B cell (primary cell): ENCODE measurements at regions not wholly inside any gene's neighbourhood (a gene's known extent, or its start where the extent isn't known, plus 50 kb on each side); places are given as distances from the start of the nearest gene placed in this dataset.

Experiments
- ATAC-seq: fragments of 200-7000 bp; cut with Tn5 transposase; one replicate; pipeline ENCODE4 v1.10.0; 2021; ENCODE audit warnings: low read depth, mild to moderate bottlenecking, moderate number of reproducible peaks, moderate library complexity
- CTCF ChIA-PET: fragments of 350-600 bp; sonication (Branson Sonifier 250); formaldehyde crosslinking; loops from one replicate; lab custom pipeline; 2021; ENCODE audit warnings: antibody characterized with exemption, inconsistent platforms; lab: Charles Lee
- POLR2A ChIA-PET: fragments of 350-600 bp; sonication (Branson Sonifier 250); formaldehyde crosslinking; loops from one replicate; lab custom pipeline; 2021; ENCODE audit warnings: antibody characterized with exemption; lab: Charles Lee
- DNase-seq: peaks from one replicate; pipeline ENCODE4 v3.0.0; 2013
- H2AFZ ChIP-seq: 2 replicates; pipeline ENCODE4 v1.6.1; 2012; ENCODE audit warnings: mild to moderate bottlenecking, low read depth, low read length; ENCODE audit not compliant: insufficient read depth, poor library complexity, severe bottlenecking
- H3K27ac ChIP-seq, 2 donors: 1 replicate in 1 of 2; 2 replicates in 1 of 2; pipeline ENCODE4 v1.5.1; 2012 to 2013; ENCODE audit warnings: low read length in 2 of 2, mild to moderate bottlenecking in 2 of 2, moderate library complexity in 1 of 2
- H3K27me3 ChIP-seq, 4 experiments: fragments of 200-600 bp in 1 of 4; sonication (generic) in 1 of 4; replicated peaks in 1 of 4; 1 replicate in 2 of 4; 2 replicates in 2 of 4; pipeline versions ENCODE4 v1.6.1 to v1.7.0; 2013 to 2016; ENCODE audit warnings: low read length in 3 of 4, mild to moderate bottlenecking in 2 of 4, mixed read lengths in 1 of 4, moderate library complexity in 1 of 4; ENCODE audit not compliant: insufficient read depth in 4 of 4, control insufficient read depth in 3 of 4; ENCODE audit errors: control extremely low read depth in 1 of 4
- H3K36me3 ChIP-seq, 2 experiments: replicated peaks in 1 of 2; 1 replicate in 1 of 2; 2 replicates in 1 of 2; pipeline versions ENCODE4 v1.6.1 to v1.7.1; 2013; ENCODE audit warnings: low read length in 1 of 2; ENCODE audit not compliant: insufficient read depth in 2 of 2, control insufficient read depth in 1 of 2; ENCODE audit errors: control extremely low read depth in 1 of 2, extremely low read depth in 1 of 2
- H3K4me1 ChIP-seq, 2 donors: fragments of 200-600 bp in 1 of 2; sonication (generic) in 1 of 2; 1 replicate in 1 of 2; 2 replicates in 1 of 2; pipeline versions ENCODE4 v1.5.1 to v1.6.1; 2013 to 2017; ENCODE audit warnings: low read length in 2 of 2; ENCODE audit not compliant: control insufficient read depth in 2 of 2, insufficient read depth in 2 of 2
- H3K4me2 ChIP-seq: replicated peaks from 2 replicates; pipeline ENCODE3; 2012; ENCODE audit warnings: mild to moderate bottlenecking, low read depth, low read length; ENCODE audit not compliant: poor library complexity, severe bottlenecking
- H3K4me3 ChIP-seq, 5 experiments: fragments of 200-600 bp in 1 of 5; sonication (generic) in 1 of 5; 1 replicate in 3 of 5; 2 replicates in 2 of 5; pipeline versions ENCODE4 v1.5.1 to v1.7.0; 2011 to 2016; ENCODE audit warnings: low read length in 4 of 5, mild to moderate bottlenecking in 4 of 5, low read depth in 2 of 5, control low read depth in 1 of 5, moderate library complexity in 1 of 5; ENCODE audit not compliant: insufficient read depth in 1 of 5; ENCODE audit errors: control extremely low read depth in 1 of 5, extremely low read depth in 1 of 5
- H3K79me2 ChIP-seq: fragments of 200-600 bp; sonication (generic); one replicate; pipeline ENCODE4 v1.6.0; 2016; ENCODE audit warnings: low read length; ENCODE audit not compliant: control insufficient read depth, insufficient read depth
- H3K9ac ChIP-seq: fragments of 200-600 bp; sonication (generic); 2 replicates; pipeline ENCODE4 v1.6.1; 2017; ENCODE audit warnings: mild to moderate bottlenecking, low read length, moderate library complexity
- H3K9me3 ChIP-seq, 3 donors: one replicate each; pipeline versions ENCODE4 v1.6.1 to v1.7.1; 2013; ENCODE audit warnings: low read length in 2 of 3; ENCODE audit not compliant: control insufficient read depth in 2 of 3, insufficient read depth in 1 of 3; ENCODE audit errors: control extremely low read depth in 1 of 3
- H4K20me1 ChIP-seq: 2 replicates; pipeline ENCODE4 v1.6.0; 2012; ENCODE audit warnings: mild to moderate bottlenecking, low read length; ENCODE audit not compliant: insufficient read depth, control insufficient read depth, poor library complexity, severe bottlenecking
- H3K27ac Mint-ChIP-seq: one replicate; pipeline ENCODE4 v1.8.0; 2021; ENCODE audit warnings: mixed read lengths
- H3K27me3 Mint-ChIP-seq: one replicate; pipeline ENCODE4 v1.8.0; 2021; ENCODE audit warnings: mixed read lengths
- H3K4me1 Mint-ChIP-seq: one replicate; pipeline ENCODE4 v1.8.0; 2021; ENCODE audit warnings: mixed read lengths
- H3K4me3 Mint-ChIP-seq: one replicate; pipeline ENCODE4 v1.8.0; 2021; ENCODE audit warnings: mixed read lengths
- H3K9me3 Mint-ChIP-seq: one replicate; pipeline ENCODE4 v1.8.0; 2022; ENCODE audit warnings: mixed read lengths; ENCODE audit not compliant: insufficient read depth
- EZH2 ChIP-seq: IDR thresholded peaks from 2 replicates; pipeline ENCODE4 v1.6.1; 2012; ENCODE audit warnings: borderline replicate concordance, low read depth, mild to moderate bottlenecking, moderate library complexity, low read length; ENCODE audit not compliant: insufficient read depth, poor library complexity, severe bottlenecking
- WGBS: methylation state at CpG from one replicate; pipeline ENCODE4 v1.1.5; 2013; ENCODE audit warnings: missing lambda C conversion rate; ENCODE audit not compliant: insufficient coverage; 5-methylcytosine and 5-hydroxymethylcytosine counted together
- intact Hi-C: fragments of 100-400 bp; cut with micrococcal nuclease; formaldehyde crosslinking; loops from one replicate; pipeline ENCODE4 v1.10.0; 2022
- TF ChIP-seq, protein P1 (sequence below): fragments of 200-600 bp; IDR thresholded peaks from one replicate; pipeline ENCODE4 v1.8.0; 2022; ENCODE audit warnings: antibody characterized with exemption, mild to moderate bottlenecking

DNA sequence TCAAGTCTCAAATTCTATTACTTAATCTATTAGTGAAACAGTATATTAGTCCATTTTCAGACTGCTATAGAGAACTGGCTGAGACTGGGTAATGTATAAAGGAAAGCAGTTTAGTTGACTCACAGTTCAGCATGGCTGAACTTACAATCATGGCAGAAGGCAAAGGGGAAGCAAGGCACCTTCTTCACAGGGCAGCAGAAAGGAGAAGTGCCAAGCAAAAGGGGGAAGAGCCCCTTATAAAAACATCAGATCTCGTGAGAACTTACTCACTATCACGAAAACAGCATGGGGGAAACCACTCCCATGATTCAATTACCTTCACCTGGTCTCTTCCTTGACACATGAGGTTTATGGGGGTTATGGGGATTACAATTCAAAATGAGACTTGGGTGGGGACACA, 67.9 kb upstream of the CHSY3 start:
- H3K9me3 Mint-ChIP-seq, result peaks cover 1% of the 10 kb centered on the region

DNA sequence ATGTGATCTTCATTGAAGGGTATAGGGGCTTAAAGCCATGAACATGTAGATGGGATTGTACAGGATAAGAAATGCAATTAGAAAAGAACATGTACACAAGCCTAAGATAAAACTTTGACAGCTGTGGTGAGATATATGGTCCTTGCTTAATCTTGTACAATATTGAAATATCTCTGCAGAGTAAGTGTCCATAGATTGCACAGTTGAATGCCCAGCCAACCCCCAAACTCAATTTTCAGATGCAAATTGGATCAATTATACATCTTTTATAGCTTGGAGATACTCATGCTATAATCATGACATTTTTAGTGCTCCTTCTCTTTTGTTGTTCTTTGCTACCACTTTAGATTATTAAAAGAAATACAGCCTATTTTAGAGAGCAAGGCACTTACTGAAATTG, 59.5 kb upstream of the CHSY3 start:
- no peaks in the 10 kb centered on the region for H3K9me3 ChIP-seq
- Mint-ChIP-seq H3K27ac (no peak overlapping the region), H3K9me3 (no peaks in the 10 kb centered on the region), H3K27me3 (peaks cover 3% of the 10 kb centered on the region), H3K4me1 (no peaks in the 10 kb centered on the region), H3K4me3 (no peak overlapping the region)
- ChIA-PET CTCF (interaction anchor here (1.1 to 1.3 kb wide), 2 partner anchors 9 kb away, joined by 3 to 4 read pairs; no protein-coding TSS in a partner anchor), POLR2A (no interaction called here)
- H3K4me2 ChIP-seq, result no peak overlapping the region
- H3K79me2 ChIP-seq, result no peaks in the 10 kb centered on the region
- intact Hi-C loops, result no loop called here
- no peak overlapping the region for H2AFZ ChIP-seq
- no peak for TF ChIP-seq EZH2
- TF ChIP-seq, protein P1, sequence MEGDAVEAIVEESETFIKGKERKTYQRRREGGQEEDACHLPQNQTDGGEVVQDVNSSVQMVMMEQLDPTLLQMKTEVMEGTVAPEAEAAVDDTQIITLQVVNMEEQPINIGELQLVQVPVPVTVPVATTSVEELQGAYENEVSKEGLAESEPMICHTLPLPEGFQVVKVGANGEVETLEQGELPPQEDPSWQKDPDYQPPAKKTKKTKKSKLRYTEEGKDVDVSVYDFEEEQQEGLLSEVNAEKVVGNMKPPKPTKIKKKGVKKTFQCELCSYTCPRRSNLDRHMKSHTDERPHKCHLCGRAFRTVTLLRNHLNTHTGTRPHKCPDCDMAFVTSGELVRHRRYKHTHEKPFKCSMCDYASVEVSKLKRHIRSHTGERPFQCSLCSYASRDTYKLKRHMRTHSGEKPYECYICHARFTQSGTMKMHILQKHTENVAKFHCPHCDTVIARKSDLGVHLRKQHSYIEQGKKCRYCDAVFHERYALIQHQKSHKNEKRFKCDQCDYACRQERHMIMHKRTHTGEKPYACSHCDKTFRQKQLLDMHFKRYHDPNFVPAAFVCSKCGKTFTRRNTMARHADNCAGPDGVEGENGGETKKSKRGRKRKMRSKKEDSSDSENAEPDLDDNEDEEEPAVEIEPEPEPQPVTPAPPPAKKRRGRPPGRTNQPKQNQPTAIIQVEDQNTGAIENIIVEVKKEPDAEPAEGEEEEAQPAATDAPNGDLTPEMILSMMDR, result no peak
- ATAC-seq (no peak), DNase-seq (no peak)
- H3K36me3 ChIP-seq, result no peaks in the 10 kb centered on the region
- no peaks in the 10 kb centered on the region for H3K4me1 ChIP-seq
- H3K27me3 ChIP-seq, result no peaks in the 10 kb centered on the region
- no peak overlapping the region for H3K4me3 ChIP-seq
- H3K27ac ChIP-seq, result no peak overlapping the region
- no peaks in the 10 kb centered on the region for H4K20me1 ChIP-seq
- H3K9ac ChIP-seq, result no peak overlapping the region

More for the DNA sequence above, 67.9 kb upstream of the CHSY3 start:
- no peak for DNase-seq
- no peak for TF ChIP-seq EZH2
- TF ChIP-seq, protein P1, result no peak
- no CpG with 5 or more reads among the region's 2 CpGs for WGBS
- Histone ChIP-seq H3K27ac (no peak overlapping the region), H3K4me2 (no peak overlapping the region), H3K9ac (no peak overlapping the region), H3K79me2 (no peaks in the 10 kb centered on the region), H3K4me1 (no peaks in the 10 kb centered on the region), H3K9me3 (no peaks in the 10 kb centered on the region), H4K20me1 (no peaks in the 10 kb centered on the region), H3K4me3 (no peak overlapping the region), H3K27me3 (no peaks in the 10 kb centered on the region), H2AFZ (no peak overlapping the region), H3K36me3 (no peaks in the 10 kb centered on the region)
- intact Hi-C loops, result no loop called here
- Mint-ChIP-seq H3K4me3 (no peak overlapping the region), H3K27ac (no peak overlapping the region), H3K4me1 (no peaks in the 10 kb centered on the region), H3K27me3 (no peaks in the 10 kb centered on the region)
- ChIA-PET CTCF (interaction anchor here (0.8 kb wide), 1 partner anchor 9 kb away, joined by 3 read pairs; no protein-coding TSS in a partner anchor), POLR2A (no interaction called here)
- no peak for ATAC-seq
